Panc1 (cell line): ENCODE measurements at regions not wholly inside any gene's neighbourhood (a gene's known extent, or its start where the extent isn't known, plus 50 kb on each side); places are given as distances from the start of the nearest gene placed in this dataset.

Source experiments
- ATAC-seq: fragments of 200-7000 bp; cut with Tn5 transposase; 2 replicates; pipeline ENCODE4 v1.9.1; 2020; ENCODE audit warnings: mild to moderate bottlenecking, moderate library complexity
- BruUV-seq: library from RNA; stranded (reverse); fragments of 400-500 nt; replicated peaks from 2 replicates; lab custom pipeline; 2021; lab: Mats Ljungman, UMichigan
- CTCF ChIA-PET: fragments of 300-600 bp; sonication (Branson Sonifier 250); formaldehyde crosslinking; loops from one replicate; lab custom pipeline; 2022; ENCODE audit warnings: antibody characterized with exemption; lab: Charles Lee
- POLR2A ChIA-PET: fragments of 300-600 bp; sonication (Branson Sonifier 250); formaldehyde crosslinking; loops from one replicate; lab custom pipeline; 2022; ENCODE audit warnings: antibody characterized with exemption; lab: Charles Lee
- DNase-seq: peaks from one replicate; pipeline ENCODE4 v3.0.0-alpha.2; 2010; ENCODE audit warnings: low read depth, low spot score
- H3K27ac ChIP-seq: 2 replicates; pipeline ENCODE4 v1.5.1; 2011; ENCODE audit warnings: mild to moderate bottlenecking, low read length, inconsistent platforms
- H3K27me3 ChIP-seq: fragments of 200-500 bp; sonication (Bioruptor generic); 2 replicates; pipeline ENCODE4 v1.6.0; 2014; ENCODE audit warnings: low read length, inconsistent platforms; ENCODE audit not compliant: control insufficient read depth, insufficient read depth
- H3K36me3 ChIP-seq: fragments of 200-500 bp; sonication (Bioruptor generic); 2 replicates; pipeline ENCODE4 v1.5.1; 2014; ENCODE audit warnings: inconsistent platforms, mild to moderate bottlenecking, low read length, moderate library complexity; ENCODE audit not compliant: control insufficient read depth, insufficient read depth
- H3K4me1 ChIP-seq: 2 replicates; pipeline ENCODE4 v1.5.1; 2011; ENCODE audit warnings: inconsistent platforms, mild to moderate bottlenecking, low read length, moderate library complexity; ENCODE audit not compliant: control insufficient read depth, insufficient read depth
- H3K4me3 ChIP-seq, 2 experiments: 2 replicates each; pipeline ENCODE4 v1.5.1; 2011 to 2012; ENCODE audit warnings: low read depth in 2 of 2, low read length in 2 of 2, mild to moderate bottlenecking in 2 of 2, inconsistent platforms in 1 of 2, moderate library complexity in 1 of 2
- H3K9me3 ChIP-seq: fragments of 200-500 bp; sonication (Bioruptor generic); 2 replicates; pipeline ENCODE4 v1.5.1; 2014; ENCODE audit warnings: low read depth, mild to moderate bottlenecking, inconsistent platforms, low read length, moderate library complexity; ENCODE audit not compliant: control insufficient read depth, insufficient read depth
- CTCF ChIP-seq: fragments of 450-650 bp; IDR thresholded peaks from 2 replicates; pipeline ENCODE4 v1.5.1; 2017; ENCODE audit warnings: mild to moderate bottlenecking
- POLR2AphosphoS5 ChIP-seq: IDR thresholded peaks from 2 replicates; pipeline ENCODE4 v1.6.1; 2012; ENCODE audit warnings: mild to moderate bottlenecking, low read depth, low read length, moderate library complexity
- SIN3A ChIP-seq: IDR thresholded peaks from 2 replicates; pipeline ENCODE4 v1.6.1; 2012; ENCODE audit warnings: low read depth, mild to moderate bottlenecking, low read length, moderate library complexity, borderline replicate concordance; ENCODE audit not compliant: insufficient read depth
- TCF7L2 ChIP-seq: IDR thresholded peaks from 2 replicates; pipeline ENCODE4 v1.6.1; 2011; ENCODE audit warnings: mild to moderate bottlenecking, low read depth, low read length, inconsistent platforms
- in situ Hi-C: cut with HindIII; loops from 2 replicates; pipeline ENCODE4 v1.10.0; 2016; ENCODE audit warnings: low sequenced_read_pairs, low pct_unique_long_range_greater_than_20kb
- intact Hi-C: fragments of 100-400 bp; cut with micrococcal nuclease; formaldehyde crosslinking; loops from one replicate; pipeline ENCODE4 v1.10.0; 2022; ENCODE audit not compliant: unreplicated experiment
- TF ChIP-seq, protein P1 (sequence below), 2 experiments: IDR thresholded peaks; 2 replicates each; pipeline ENCODE4 v1.6.1; 2011 to 2012; ENCODE audit warnings: low read depth in 2 of 2, control low read depth in 1 of 2, low read length in 1 of 2, mild to moderate bottlenecking in 1 of 2, moderate library complexity in 1 of 2; ENCODE audit not compliant: insufficient read depth in 1 of 2

DNA sequence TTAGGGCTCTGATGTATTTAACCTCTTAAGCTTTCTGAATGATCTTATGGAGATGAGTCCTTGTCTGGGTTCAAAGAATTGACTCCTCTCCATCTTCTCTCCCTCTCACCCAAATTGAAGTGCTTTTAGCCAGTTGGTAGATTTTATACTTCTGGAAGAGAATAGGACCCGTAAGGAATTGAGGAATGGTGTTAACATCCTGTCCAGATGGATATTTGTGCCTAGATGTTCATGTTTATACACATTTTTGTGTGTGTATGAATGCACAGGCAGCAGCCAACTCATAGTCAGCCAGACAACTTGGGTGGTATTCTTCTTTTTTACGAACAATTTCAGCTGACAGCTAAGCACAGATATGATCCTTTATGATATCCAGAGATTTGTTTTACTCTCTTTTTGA is 449.6 kb upstream of the RGS6 start:
- in situ Hi-C loops = no loop called here
- ATAC-seq (no peak), DNase-seq (no peak)
- H3K27me3 ChIP-seq = no peaks in the 10 kb centered on the region
- ChIA-PET POLR2A (no interaction called here), CTCF (no interaction called here)
- TF ChIP-seq TCF7L2 = no peak
- TF ChIP-seq SIN3A = no peak
- no peak for TF ChIP-seq POLR2AphosphoS5
- TF ChIP-seq CTCF = no peak
- TF ChIP-seq, protein P1, sequence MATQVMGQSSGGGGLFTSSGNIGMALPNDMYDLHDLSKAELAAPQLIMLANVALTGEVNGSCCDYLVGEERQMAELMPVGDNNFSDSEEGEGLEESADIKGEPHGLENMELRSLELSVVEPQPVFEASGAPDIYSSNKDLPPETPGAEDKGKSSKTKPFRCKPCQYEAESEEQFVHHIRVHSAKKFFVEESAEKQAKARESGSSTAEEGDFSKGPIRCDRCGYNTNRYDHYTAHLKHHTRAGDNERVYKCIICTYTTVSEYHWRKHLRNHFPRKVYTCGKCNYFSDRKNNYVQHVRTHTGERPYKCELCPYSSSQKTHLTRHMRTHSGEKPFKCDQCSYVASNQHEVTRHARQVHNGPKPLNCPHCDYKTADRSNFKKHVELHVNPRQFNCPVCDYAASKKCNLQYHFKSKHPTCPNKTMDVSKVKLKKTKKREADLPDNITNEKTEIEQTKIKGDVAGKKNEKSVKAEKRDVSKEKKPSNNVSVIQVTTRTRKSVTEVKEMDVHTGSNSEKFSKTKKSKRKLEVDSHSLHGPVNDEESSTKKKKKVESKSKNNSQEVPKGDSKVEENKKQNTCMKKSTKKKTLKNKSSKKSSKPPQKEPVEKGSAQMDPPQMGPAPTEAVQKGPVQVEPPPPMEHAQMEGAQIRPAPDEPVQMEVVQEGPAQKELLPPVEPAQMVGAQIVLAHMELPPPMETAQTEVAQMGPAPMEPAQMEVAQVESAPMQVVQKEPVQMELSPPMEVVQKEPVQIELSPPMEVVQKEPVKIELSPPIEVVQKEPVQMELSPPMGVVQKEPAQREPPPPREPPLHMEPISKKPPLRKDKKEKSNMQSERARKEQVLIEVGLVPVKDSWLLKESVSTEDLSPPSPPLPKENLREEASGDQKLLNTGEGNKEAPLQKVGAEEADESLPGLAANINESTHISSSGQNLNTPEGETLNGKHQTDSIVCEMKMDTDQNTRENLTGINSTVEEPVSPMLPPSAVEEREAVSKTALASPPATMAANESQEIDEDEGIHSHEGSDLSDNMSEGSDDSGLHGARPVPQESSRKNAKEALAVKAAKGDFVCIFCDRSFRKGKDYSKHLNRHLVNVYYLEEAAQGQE (IDR thresholded peaks at IDR 0.05; ENCODE audit: insufficient read depth in 1 of 2, low read depth in 2 of 2, low read length in 1 of 2) = no peak
- H3K27ac ChIP-seq = no peak overlapping the region
- no TSS peak for BruUV-seq
- no peak overlapping the region for H3K4me3 ChIP-seq
- no peaks in the 10 kb centered on the region for H3K9me3 ChIP-seq
- intact Hi-C loops = no loop called here
- no peaks in the 10 kb centered on the region for H3K4me1 ChIP-seq
- no peaks in the 10 kb centered on the region for H3K36me3 ChIP-seq

GRCh38 chr14:71483154-71483553 is 449.1 kb upstream of the RGS6 start:
- ChIA-PET CTCF (no interaction called here), POLR2A (no interaction called here)
- H3K9me3 ChIP-seq = no peaks in the 10 kb centered on the region
- BruUV-seq = no TSS peak
- no peaks in the 10 kb centered on the region for H3K4me1 ChIP-seq
- TF ChIP-seq POLR2AphosphoS5 (no peak), SIN3A (no peak), CTCF (no peak), TCF7L2 (no peak)
- TF ChIP-seq, protein P1 (IDR thresholded peaks at IDR 0.05; ENCODE audit: insufficient read depth in 1 of 2, low read depth in 2 of 2, low read length in 1 of 2) = no peak
- in situ Hi-C loops (no loop called here), intact Hi-C loops (no loop called here)
- DNase-seq = no peak
- H3K36me3 ChIP-seq = no peaks in the 10 kb centered on the region
- no peak for ATAC-seq
- H3K27ac ChIP-seq = no peak overlapping the region
- H3K27me3 ChIP-seq = no peaks in the 10 kb centered on the region
- H3K4me3 ChIP-seq = no peak overlapping the region
